DMS53 treated with DMSO at 0.1 percent for 48 hours (cell line): ENCODE measurements at regions not wholly inside any gene's neighbourhood (a gene's known extent, or its start where the extent isn't known, plus 50 kb on each side); places are given as distances from the start of the nearest gene placed in this dataset.

Source experiments
- DNase-seq: peaks from one replicate; lab custom pipeline; 2025; ENCODE audit not compliant: unreplicated experiment; lab: John Stamatoyannopoulos, UW

- DNase-seq = no peak
Measured at GRCh38 chr6:6910734-6911295, 196.9 kb upstream of the RREB1 start.

GRCh38 chr6:6911391-6911790 lies 196.4 kb upstream of the RREB1 start:
- DNase-seq = no peak

- DNase-seq = no peak
Measured at GRCh38 chr6:6912817-6913744, 194.7 kb upstream of the RREB1 start.

GRCh38 chr6:6915219-6915618 lies 192.5 kb upstream of the RREB1 start:
- DNase-seq = no peak

GRCh38 chr6:6915813-6916547 lies 191.8 kb upstream of the RREB1 start:
- no peak for DNase-seq

GRCh38 chr6:6916598-6916997 lies 191.2 kb upstream of the RREB1 start:
- no peak for DNase-seq

GRCh38 chr6:6918216-6918983 lies 189.4 kb upstream of the RREB1 start:
- no peak for DNase-seq

- no peak for DNase-seq
Measured at GRCh38 chr6:6919173-6919572, 188.6 kb upstream of the RREB1 start.

- no peak for DNase-seq
Measured at GRCh38 chr6:6920114-6920986, 187.4 kb upstream of the RREB1 start.

- DNase-seq = no peak
Measured at GRCh38 chr6:6920987-6921313, 186.8 kb upstream of the RREB1 start.

- no peak for DNase-seq
Measured at GRCh38 chr6:6922166-6922565, 185.6 kb upstream of the RREB1 start.

GRCh38 chr6:6923605-6924004 lies 184.2 kb upstream of the RREB1 start:
- peak; percentile 27 for DNase-seq

- no peak for DNase-seq
Measured at GRCh38 chr6:6924708-6925107, 183.1 kb upstream of the RREB1 start.

GRCh38 chr6:6925391-6926164 lies 182.2 kb upstream of the RREB1 start:
- DNase-seq = no peak

- DNase-seq = no peak
Measured at GRCh38 chr6:6926856-6927255, 180.9 kb upstream of the RREB1 start.

GRCh38 chr6:6927521-6928361 lies 180.0 kb upstream of the RREB1 start:
- peak; percentile 38 for DNase-seq

- DNase-seq = no peak
Measured at GRCh38 chr6:6930223-6930880, 177.4 kb upstream of the RREB1 start.
